Mesothelial cell of epicardium (in vitro differentiated cells): ENCODE measurements at regions not wholly inside any gene's neighbourhood (a gene's known extent, or its start where the extent isn't known, plus 50 kb on each side); places are given as distances from the start of the nearest gene placed in this dataset.

Experiments
- DNase-seq, 2 experiments: peaks; one replicate each; pipeline ENCODE4 v3.0.0; 2021; ENCODE audit warnings: low spot score in 2 of 2; ENCODE audit not compliant: unreplicated experiment in 2 of 2
- H3K27ac Mint-ChIP-seq: 2 replicates; pipeline ENCODE4 v1.8.0; 2021; ENCODE audit warnings: mixed read lengths
- H3K27me3 Mint-ChIP-seq: 2 replicates; pipeline ENCODE4 v1.8.0; 2021; ENCODE audit warnings: low read depth, mixed read lengths
- H3K36me3 Mint-ChIP-seq: 2 replicates; pipeline ENCODE4 v1.8.0; 2021; ENCODE audit warnings: mixed read lengths
- H3K4me1 Mint-ChIP-seq: 2 replicates; pipeline ENCODE4 v1.8.0; 2021; ENCODE audit warnings: mixed read lengths
- H3K4me3 Mint-ChIP-seq: 2 replicates; pipeline ENCODE4 v1.8.0; 2021; ENCODE audit warnings: mild to moderate bottlenecking, moderate library complexity, mixed read lengths
- H3K9me3 Mint-ChIP-seq: 2 replicates; pipeline ENCODE4 v1.8.0; 2021; ENCODE audit warnings: mixed read lengths
- CTCF ChIP-seq: fragments of 200-600 bp; sonication (generic); IDR thresholded peaks from one replicate; pipeline ENCODE4 v1.5.0; 2021; ENCODE audit warnings: antibody characterized with exemption; ENCODE audit not compliant: unreplicated experiment

- no peaks in the 10 kb centered on the region for H3K27me3 Mint-ChIP-seq
- H3K4me3 Mint-ChIP-seq, result no peak overlapping the region
- H3K4me1 Mint-ChIP-seq, result peaks cover 10% of the 10 kb centered on the region
- no peaks in the 10 kb centered on the region for H3K36me3 Mint-ChIP-seq
- DNase-seq, result no peak
- no peak for TF ChIP-seq CTCF
- H3K27ac Mint-ChIP-seq, result no peak overlapping the region
- no peaks in the 10 kb centered on the region for H3K9me3 Mint-ChIP-seq
These were observed 83.6 kb upstream of the NFIA start for GRCh38 chr1:60998786-60999185.

GRCh38 chr1:60994828-60995492 lies 87.4 kb upstream of the NFIA start:
- Mint-ChIP-seq H3K27ac (no peak overlapping the region), H3K4me3 (no peak overlapping the region), H3K36me3 (no peaks in the 10 kb centered on the region), H3K9me3 (no peaks in the 10 kb centered on the region), H3K4me1 (peaks cover 36% of the 10 kb centered on the region), H3K27me3 (no peaks in the 10 kb centered on the region)
- no peak for TF ChIP-seq CTCF
- DNase-seq, result no peak

GRCh38 chr1:60994369-60994768 lies 88.0 kb upstream of the NFIA start:
- DNase-seq, result no peak
- peaks cover 42% of the 10 kb centered on the region for H3K4me1 Mint-ChIP-seq

GRCh38 chr1:60992165-60992564 lies 90.2 kb upstream of the NFIA start:
- DNase-seq, result no peak
- no peak for TF ChIP-seq CTCF
- Mint-ChIP-seq H3K27me3 (no peaks in the 10 kb centered on the region), H3K27ac (no peak overlapping the region), H3K9me3 (no peaks in the 10 kb centered on the region), H3K4me3 (no peak overlapping the region), H3K36me3 (no peaks in the 10 kb centered on the region), H3K4me1 (peaks cover 52% of the 10 kb centered on the region)

More at GRCh38 chr1:60994369-60994768, 88.0 kb upstream of the NFIA start:
- Mint-ChIP-seq H3K9me3 (no peaks in the 10 kb centered on the region), H3K27me3 (no peaks in the 10 kb centered on the region), H3K4me3 (no peak overlapping the region), H3K36me3 (no peaks in the 10 kb centered on the region), H3K27ac (no peak overlapping the region)
- no peak for TF ChIP-seq CTCF

- Mint-ChIP-seq H3K4me3 (no peak overlapping the region), H3K9me3 (no peaks in the 10 kb centered on the region), H3K27ac (peak overlapping the region; percentile 81), H3K4me1 (peaks cover 52% of the 10 kb centered on the region), H3K36me3 (no peaks in the 10 kb centered on the region), H3K27me3 (no peaks in the 10 kb centered on the region)
- no peak for DNase-seq
- TF ChIP-seq CTCF, result no peak
These were observed 91.7 kb upstream of the NFIA start for GRCh38 chr1:60990714-60991090.
